ENCODE measurements at regions not wholly inside any gene's neighbourhood (a gene's known extent, or its start where the extent isn't known, plus 50 kb on each side); places are given as distances from the start of the nearest gene placed in this dataset.

GRCh38 chr9:11443631-11444030 is 830.8 kb upstream of the PTPRD start:
- Histone ChIP-seq H3K9me3 (replicated peaks in 1 of 3) (no peaks in the 10 kb centered on the region), H3K27ac (no peak overlapping the region), H3K4me1 (replicated peaks in 1 of 2) (no peaks in the 10 kb centered on the region), H3K27me3 (no peaks in the 10 kb centered on the region), H3K4me3 (no peak overlapping the region), H3K36me3 (replicated peaks in 1 of 2) (no peaks in the 10 kb centered on the region)
- no peak for DNase-seq
- intact Hi-C loops (cut with DNase I) = no loop called here
- TF ChIP-seq CTCF (IDR thresholded peaks at IDR 0.05) (no peak), POLR2A (IDR thresholded peaks at IDR 0.05) (no peak)

- Histone ChIP-seq H3K4me1 (replicated peaks in 1 of 2) (no peaks in the 10 kb centered on the region), H3K4me3 (no peak overlapping the region), H3K9me3 (replicated peaks in 1 of 3) (no peaks in the 10 kb centered on the region), H3K27ac (no peak overlapping the region), H3K27me3 (no peaks in the 10 kb centered on the region), H3K36me3 (replicated peaks in 1 of 2) (no peaks in the 10 kb centered on the region)
- no peak for DNase-seq
- 36 to 56% (median 38%) methylated on average over 5 to 6 of the region's 6 CpGs for WGBS, 4 donors
- TF ChIP-seq CTCF (IDR thresholded peaks at IDR 0.05) (no peak), POLR2A (IDR thresholded peaks at IDR 0.05) (no peak)
- intact Hi-C loops (cut with DNase I) = no loop called here
These were observed 845.3 kb upstream of the PTPRD start for GRCh38 chr9:11457825-11458790.

DNA sequence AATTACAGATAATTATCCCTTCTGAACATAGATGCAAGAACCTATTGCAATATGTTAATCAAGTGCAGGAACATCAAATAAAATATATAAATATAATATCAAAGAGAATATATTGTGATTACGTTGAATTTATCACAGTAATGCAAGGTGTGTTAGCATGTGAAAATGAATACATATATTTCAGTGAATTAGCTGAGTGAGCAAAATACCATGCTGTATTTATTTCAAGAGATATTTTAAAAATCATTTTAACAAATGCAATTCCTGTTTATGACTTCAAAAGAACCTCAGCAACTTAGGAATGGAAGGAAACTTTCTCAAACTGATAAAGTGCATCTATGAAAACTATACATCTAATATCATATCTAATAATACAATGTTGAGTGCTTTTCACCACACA is 856.9 kb upstream of the PTPRD start:
- Histone ChIP-seq H3K27ac (no peak overlapping the region), H3K27me3 (no peaks in the 10 kb centered on the region), H3K9me3 (replicated peaks in 1 of 3) (no peaks in the 10 kb centered on the region), H3K36me3 (replicated peaks in 1 of 2) (no peaks in the 10 kb centered on the region), H3K4me3 (no peak overlapping the region), H3K4me1 (replicated peaks in 1 of 2) (no peaks in the 10 kb centered on the region)
- DNase-seq = no peak
- WGBS, 4 donors = 89 to 94% (median 91%) methylated on average over 1 of the region's 1 CpG
- intact Hi-C loops (cut with DNase I) = no loop called here
- TF ChIP-seq CTCF (IDR thresholded peaks at IDR 0.05) = no peak
- no peak for TF ChIP-seq POLR2A (IDR thresholded peaks at IDR 0.05)

DNA sequence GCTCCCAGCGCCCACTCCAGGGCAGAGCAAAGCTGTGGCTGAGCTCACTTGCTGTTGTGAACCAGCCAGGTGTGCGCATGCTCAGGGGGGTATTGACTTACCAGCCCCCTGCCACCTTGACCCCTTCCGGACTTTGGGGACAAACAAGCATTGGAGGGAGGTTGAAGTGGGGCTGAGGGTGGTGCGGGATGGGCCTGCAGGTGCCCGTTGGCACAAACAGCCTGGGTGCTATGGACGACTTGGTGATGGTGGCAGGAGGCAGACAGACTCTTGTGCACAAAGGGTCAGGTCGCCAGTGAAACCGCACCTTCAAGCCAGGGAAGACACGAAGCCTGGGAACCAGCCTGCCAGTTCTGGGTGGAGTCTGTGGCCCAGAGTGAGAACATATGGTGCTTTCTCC is 858.5 kb upstream of the PTPRD start:
- WGBS, 4 donors = 80 to 88% (median 82%) methylated on average over 9 of the region's 9 CpGs; no CpG with 5 or more reads in 1 of the 4 donors
- TF ChIP-seq CTCF (IDR thresholded peaks at IDR 0.05) (no peak), POLR2A (IDR thresholded peaks at IDR 0.05) (no peak)
- Histone ChIP-seq H3K9me3 (replicated peaks in 1 of 3) (no peaks in the 10 kb centered on the region), H3K27ac (no peak overlapping the region), H3K27me3 (no peaks in the 10 kb centered on the region), H3K4me1 (replicated peaks in 1 of 2) (no peaks in the 10 kb centered on the region), H3K36me3 (replicated peaks in 1 of 2) (no peaks in the 10 kb centered on the region), H3K4me3 (no peak overlapping the region)
- DNase-seq = no peak
- intact Hi-C loops (cut with DNase I) = no loop called here
